CD14-positive monocyte (primary cell): ENCODE measurements at regions not wholly inside any gene's neighbourhood (a gene's known extent, or its start where the extent isn't known, plus 50 kb on each side); places are given as distances from the start of the nearest gene placed in this dataset.

Experiments used
- DNase-seq, 3 donors: peaks; one replicate each; pipeline ENCODE4 v3.0.0-alpha.2; 2011 to 2022
- H2AFZ ChIP-seq: 2 replicates; pipeline ENCODE4 v1.6.0; 2012; ENCODE audit warnings: mild to moderate bottlenecking, low read depth, low read length, inconsistent platforms; ENCODE audit not compliant: insufficient read depth, poor library complexity, severe bottlenecking
- H3K27ac ChIP-seq, 2 donors: 1 replicate in 1 of 2; 2 replicates in 1 of 2; pipeline ENCODE4 v1.5.1; 2012 to 2013; ENCODE audit warnings: low read length in 2 of 2, control low read depth in 1 of 2, inconsistent platforms in 1 of 2, low read depth in 1 of 2, mild to moderate bottlenecking in 1 of 2
- H3K27me3 ChIP-seq, 2 donors: one replicate each; pipeline versions ENCODE4 v1.6.0 to v1.6.1; 2011 to 2013; ENCODE audit warnings: low read length in 2 of 2; ENCODE audit not compliant: control insufficient read depth in 2 of 2, insufficient read depth in 2 of 2
- H3K36me3 ChIP-seq, 2 donors: replicated peaks in 1 of 2; 1 replicate in 1 of 2; 2 replicates in 1 of 2; pipeline versions ENCODE4 v1.5.1 to v1.6.1; 2012 to 2013; ENCODE audit warnings: low read length in 2 of 2, control low read depth in 1 of 2, inconsistent platforms in 1 of 2, mild to moderate bottlenecking in 1 of 2; ENCODE audit not compliant: insufficient read depth in 2 of 2, control insufficient read depth in 1 of 2
- H3K4me1 ChIP-seq, 2 donors: 1 replicate in 1 of 2; 2 replicates in 1 of 2; pipeline versions ENCODE4 v1.5.1 to v1.6.1; 2012 to 2013; ENCODE audit warnings: low read length in 2 of 2, control low read depth in 1 of 2, inconsistent platforms in 1 of 2, mild to moderate bottlenecking in 1 of 2, moderate library complexity in 1 of 2; ENCODE audit not compliant: insufficient read depth in 2 of 2, control insufficient read depth in 1 of 2
- H3K4me2 ChIP-seq: replicated peaks from 2 replicates; pipeline ENCODE3; 2012; ENCODE audit warnings: low read length, moderate library complexity, mild to moderate bottlenecking; ENCODE audit not compliant: poor library complexity, severe bottlenecking; ENCODE audit errors: extremely low read depth
- H3K4me3 ChIP-seq, 3 experiments: fragments of 200-600 bp in 1 of 3; sonication (generic) in 1 of 3; replicated peaks in 1 of 3; 1 replicate in 2 of 3; 2 replicates in 1 of 3; pipeline ENCODE4 v1.5.1; 2011 to 2013; ENCODE audit warnings: low read length in 3 of 3, mild to moderate bottlenecking in 3 of 3, control low read depth in 2 of 3, low read depth in 2 of 3, inconsistent platforms in 1 of 3, moderate library complexity in 1 of 3
- H3K79me2 ChIP-seq: 2 replicates; pipeline ENCODE4 v1.6.0; 2012; ENCODE audit warnings: mild to moderate bottlenecking, control low read depth, inconsistent platforms, low read length, moderate library complexity; ENCODE audit not compliant: insufficient read depth
- H3K9ac ChIP-seq: 2 replicates; pipeline ENCODE4 v1.6.0; 2017; ENCODE audit warnings: low read length, mild to moderate bottlenecking; ENCODE audit not compliant: insufficient read depth, poor library complexity, severe bottlenecking
- H3K9me3 ChIP-seq, 2 donors: replicated peaks in 1 of 2; 1 replicate in 1 of 2; 2 replicates in 1 of 2; pipeline versions ENCODE4 v1.5.1 to v1.6.1; 2012 to 2013; ENCODE audit warnings: low read length in 2 of 2, control low read depth in 1 of 2; ENCODE audit not compliant: control insufficient read depth in 1 of 2, insufficient read depth in 1 of 2
- H4K20me1 ChIP-seq: 2 replicates; pipeline ENCODE4 v1.6.0; 2012; ENCODE audit warnings: mild to moderate bottlenecking, low read length, control low read depth, moderate library complexity; ENCODE audit not compliant: insufficient read depth
- H3K27ac Mint-ChIP-seq, 7 donors: one replicate each; pipeline ENCODE4 v1.8.0; 2020; ENCODE audit warnings: mild to moderate bottlenecking in 7 of 7, mixed read lengths in 7 of 7, moderate library complexity in 6 of 7, inconsistent platforms in 2 of 7
- H3K27me3 Mint-ChIP-seq, 3 donors: one replicate each; pipeline ENCODE4 v1.8.0; 2021 to 2022; ENCODE audit warnings: low read depth in 3 of 3, mild to moderate bottlenecking in 3 of 3, mixed read lengths in 3 of 3, moderate library complexity in 3 of 3, inconsistent platforms in 1 of 3
- H3K36me3 Mint-ChIP-seq, 2 donors: one replicate each; pipeline ENCODE4 v1.8.0; 2020; ENCODE audit warnings: mixed read lengths in 2 of 2, inconsistent platforms in 1 of 2, mild to moderate bottlenecking in 1 of 2
- H3K4me1 Mint-ChIP-seq: one replicate; pipeline ENCODE4 v1.8.0; 2020; ENCODE audit warnings: mild to moderate bottlenecking, mixed read lengths
- H3K4me3 Mint-ChIP-seq, 2 donors: one replicate each; pipeline ENCODE4 v1.8.0; 2020; ENCODE audit warnings: mild to moderate bottlenecking in 2 of 2, mixed read lengths in 2 of 2, moderate library complexity in 1 of 2
- H3K9me3 Mint-ChIP-seq, 7 donors: one replicate each; pipeline ENCODE4 v1.8.0; 2020 to 2022; ENCODE audit warnings: mixed read lengths in 7 of 7, mild to moderate bottlenecking in 6 of 7, moderate library complexity in 6 of 7, inconsistent platforms in 2 of 7
- CTCF ChIP-seq: fragments of 200-600 bp; IDR thresholded peaks from one replicate; pipeline ENCODE4 v1.8.0; 2022; ENCODE audit warnings: antibody characterized with exemption, mild to moderate bottlenecking
- intact Hi-C, 2 donors: fragments of 100-400 bp; cut with micrococcal nuclease; formaldehyde crosslinking; loops; one replicate each; pipeline versions ENCODE4 v1.15.0 to v1.15.1; 2023

- peaks cover 0 to 4% (median 0%) of the 10 kb centered on the region in 7 donors for H3K9me3 Mint-ChIP-seq
- no peaks in the 10 kb centered on the region for H3K27me3 Mint-ChIP-seq
- TF ChIP-seq CTCF: no peak
- no peaks in the 10 kb centered on the region for H4K20me1 ChIP-seq
- H2AFZ ChIP-seq: no peak overlapping the region
- H3K36me3 ChIP-seq: no peaks in the 10 kb centered on the region
- no peaks in the 10 kb centered on the region for H3K4me1 Mint-ChIP-seq
- H3K9me3 ChIP-seq: peaks cover 0 to 4% of the 10 kb centered on the region in 2 donors
- H3K27ac ChIP-seq: no peak overlapping the region
- no peak for DNase-seq
- no peak overlapping the region for H3K4me3 ChIP-seq
- no peak overlapping the region for H3K27ac Mint-ChIP-seq
- no peak overlapping the region for H3K4me2 ChIP-seq
- no peaks in the 10 kb centered on the region for H3K79me2 ChIP-seq
- H3K4me3 Mint-ChIP-seq: no peak overlapping the region
- no peaks in the 10 kb centered on the region for H3K27me3 ChIP-seq
- no peaks in the 10 kb centered on the region for H3K36me3 Mint-ChIP-seq
- H3K4me1 ChIP-seq: no peaks in the 10 kb centered on the region
- intact Hi-C loops: no loop called here
- no peak overlapping the region for H3K9ac ChIP-seq
Observed at GRCh38 chr2:51846796-51847195, 814.9 kb upstream of the NRXN1 start.

DNA sequence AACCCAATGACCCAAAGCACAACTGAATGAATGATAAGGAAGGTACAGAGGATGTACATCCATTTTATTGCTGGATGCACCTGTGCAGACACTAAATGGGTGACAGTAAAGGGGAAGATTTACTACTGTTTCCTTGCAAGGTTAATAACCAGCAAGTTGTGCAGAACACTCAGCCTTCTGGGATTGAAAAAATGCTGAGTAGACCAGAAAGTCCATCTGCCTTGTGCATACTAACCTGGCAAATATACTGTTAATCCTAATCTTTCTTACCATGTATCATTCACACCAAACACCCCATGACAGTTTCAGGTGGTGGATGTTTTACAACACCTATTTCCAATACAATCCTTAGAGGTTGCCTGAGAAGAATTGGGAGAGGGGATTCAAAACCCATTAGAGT lies 814.1 kb upstream of the NRXN1 start:
- Mint-ChIP-seq H3K9me3 (peaks cover 0 to 4% (median 0%) of the 10 kb centered on the region in 7 donors), H3K36me3 (no peaks in the 10 kb centered on the region), H3K27ac (no peak overlapping the region), H3K4me1 (no peaks in the 10 kb centered on the region), H3K27me3 (no peaks in the 10 kb centered on the region), H3K4me3 (no peak overlapping the region)
- no peaks in the 10 kb centered on the region for H3K4me1 ChIP-seq
- H3K27ac ChIP-seq: no peak overlapping the region
- no peaks in the 10 kb centered on the region for H3K79me2 ChIP-seq
- H3K4me3 ChIP-seq: no peak overlapping the region
- H3K36me3 ChIP-seq: no peaks in the 10 kb centered on the region
- no peak for TF ChIP-seq CTCF
- H3K4me2 ChIP-seq: no peak overlapping the region
- H3K9me3 ChIP-seq: peaks cover 0 to 4% of the 10 kb centered on the region in 2 donors
- no peak overlapping the region for H3K9ac ChIP-seq
- no peaks in the 10 kb centered on the region for H3K27me3 ChIP-seq
- intact Hi-C loops: no loop called here
- no peak for DNase-seq
- H4K20me1 ChIP-seq: no peaks in the 10 kb centered on the region
- no peak overlapping the region for H2AFZ ChIP-seq
